ENCODE measurements at regions not wholly inside any gene's neighbourhood (a gene's known extent, or its start where the extent isn't known, plus 50 kb on each side); places are given as distances from the start of the nearest gene placed in this dataset.

DNA sequence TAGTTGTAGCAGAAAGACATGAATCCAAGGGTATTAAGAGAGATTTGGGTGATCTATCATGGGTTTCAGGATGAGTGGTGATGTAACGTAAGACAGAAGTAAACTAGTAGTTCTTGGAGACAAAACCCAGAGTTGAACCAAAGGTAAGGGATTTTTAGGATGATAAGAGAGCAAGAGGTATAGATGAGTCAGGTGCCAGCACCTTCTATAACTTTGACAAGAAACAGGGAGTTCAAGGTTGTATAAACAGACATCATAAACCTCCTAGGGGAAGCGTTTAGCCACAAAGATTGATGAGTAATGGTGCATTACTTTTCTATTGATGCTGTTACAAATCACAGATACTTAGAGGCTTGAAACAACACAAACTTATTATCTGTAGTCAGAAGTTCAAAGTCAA, 447.3 kb upstream of the ARHGEF26 start:
- DNase-seq: no peak

GRCh38 chr3:153679714-153680113, 441.5 kb upstream of the ARHGEF26 start:
- DNase-seq: peak; percentile 60

- no peak for DNase-seq
Observed at GRCh38 chr3:153680526-153680925, 440.7 kb upstream of the ARHGEF26 start.

DNA sequence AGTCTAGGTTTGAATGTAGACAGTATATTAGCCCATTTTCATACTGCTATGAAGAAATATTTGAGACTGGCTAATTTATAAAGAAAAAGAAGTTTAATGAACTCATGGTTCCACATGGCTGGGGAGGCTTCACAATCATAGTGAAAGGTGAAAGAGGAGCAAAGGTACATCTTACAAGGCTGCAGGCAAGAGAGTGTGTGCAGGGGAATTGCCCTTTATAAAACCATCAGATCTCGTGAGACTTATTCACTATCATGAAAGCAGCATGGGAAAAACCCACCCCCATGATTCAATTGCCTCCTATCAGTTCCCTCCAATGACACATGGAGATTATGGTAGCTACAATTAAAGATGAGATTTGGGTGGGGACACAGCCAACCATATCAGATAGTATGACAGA, 440.1 kb upstream of the ARHGEF26 start:
- no peak for DNase-seq

DNA sequence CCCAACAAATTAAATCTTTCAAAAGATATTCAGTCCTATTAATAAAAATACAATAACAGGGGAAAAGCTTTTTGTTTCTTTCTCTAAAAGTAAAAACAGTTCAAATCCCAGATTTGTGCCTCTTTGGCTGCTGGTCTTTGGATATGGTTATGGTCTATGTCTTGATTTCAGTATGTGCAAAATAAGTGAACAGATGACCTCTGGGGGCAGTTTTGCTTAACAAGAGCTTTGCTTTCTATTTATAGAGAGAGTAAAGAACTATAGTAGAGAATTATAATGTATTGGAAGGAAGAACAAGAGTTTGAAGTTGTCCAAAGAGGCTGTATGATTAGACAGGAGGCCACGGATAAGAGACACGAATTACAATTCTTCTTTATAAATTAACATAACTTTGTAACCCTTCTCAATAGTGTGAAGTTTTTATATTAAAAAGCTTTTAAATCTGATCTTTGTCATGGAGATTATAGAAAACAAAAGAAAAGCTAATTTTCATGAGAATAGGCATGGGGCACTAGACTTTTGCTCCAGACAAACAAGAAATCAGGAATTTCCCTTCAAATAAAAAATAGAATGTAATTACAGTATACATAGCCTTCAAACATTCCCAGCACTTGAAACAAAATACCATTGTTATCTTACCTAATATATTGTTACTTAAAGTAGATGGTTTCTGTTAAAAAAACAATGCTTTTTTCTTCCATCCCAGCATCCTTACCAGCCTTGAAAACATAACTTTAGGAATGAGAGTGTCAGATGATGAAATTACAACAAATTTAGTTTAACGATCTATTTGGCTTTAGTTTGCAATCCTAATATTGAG, 432.7 kb upstream of the ARHGEF26 start:
- DNase-seq: no peak

DNA sequence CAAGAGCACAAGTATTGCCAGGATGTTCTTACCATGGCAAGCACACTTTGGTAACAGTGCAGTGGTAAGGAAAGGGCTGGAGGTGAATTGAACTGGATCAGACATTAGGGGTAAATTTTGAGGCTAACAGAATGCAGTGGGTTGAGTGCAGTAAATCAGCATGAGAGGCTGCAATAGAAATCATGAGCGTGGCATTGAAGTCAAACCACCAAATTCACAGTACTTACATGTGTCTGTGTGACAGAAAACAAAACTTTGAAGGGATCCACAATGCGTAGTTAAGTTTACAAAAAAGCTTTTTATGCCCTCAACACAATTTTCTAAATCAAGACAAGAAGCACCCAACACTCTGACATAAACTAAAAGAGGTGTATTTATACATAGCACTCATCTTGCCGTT, 428.0 kb upstream of the ARHGEF26 start:
- DNase-seq: no peak

DNA sequence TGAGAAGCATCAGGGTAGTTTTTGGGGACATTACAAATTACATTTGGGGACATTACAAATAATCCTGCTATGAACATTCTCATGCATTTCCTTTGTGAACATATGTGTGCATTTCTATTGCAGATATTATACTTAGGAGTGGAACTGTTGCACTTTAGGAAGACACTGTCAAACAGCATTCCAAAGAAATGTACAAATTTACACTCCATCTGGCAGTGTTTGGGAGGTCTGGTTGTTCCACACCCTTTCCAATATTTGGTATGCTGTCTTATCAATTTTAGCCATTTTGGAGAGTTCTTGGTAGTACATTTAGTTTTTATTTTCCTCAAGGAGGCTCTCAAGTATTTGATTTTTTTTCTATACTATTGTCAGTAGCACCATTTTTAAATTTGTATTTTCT, 419.1 kb upstream of the ARHGEF26 start:
- no peak for DNase-seq

DNA sequence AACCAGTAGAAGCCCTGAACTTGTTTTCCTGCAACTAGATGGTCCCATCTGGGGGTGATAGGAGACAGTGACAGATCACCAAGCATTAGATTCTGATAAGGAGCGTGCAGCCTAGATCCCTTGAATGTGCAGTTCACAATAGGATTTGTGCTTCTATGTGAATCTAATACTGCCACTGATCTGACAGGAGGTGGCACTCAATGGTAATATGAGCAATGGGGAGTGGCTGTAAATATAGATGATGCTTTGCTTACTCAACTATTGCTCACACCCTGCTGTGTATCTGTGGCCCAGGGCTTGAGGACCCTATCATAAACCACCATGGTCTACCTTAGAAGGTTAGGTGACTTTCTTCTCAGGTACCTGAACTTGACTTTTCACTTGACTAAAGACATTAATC, 417.1 kb upstream of the ARHGEF26 start:
- DNase-seq: no peak

DNA sequence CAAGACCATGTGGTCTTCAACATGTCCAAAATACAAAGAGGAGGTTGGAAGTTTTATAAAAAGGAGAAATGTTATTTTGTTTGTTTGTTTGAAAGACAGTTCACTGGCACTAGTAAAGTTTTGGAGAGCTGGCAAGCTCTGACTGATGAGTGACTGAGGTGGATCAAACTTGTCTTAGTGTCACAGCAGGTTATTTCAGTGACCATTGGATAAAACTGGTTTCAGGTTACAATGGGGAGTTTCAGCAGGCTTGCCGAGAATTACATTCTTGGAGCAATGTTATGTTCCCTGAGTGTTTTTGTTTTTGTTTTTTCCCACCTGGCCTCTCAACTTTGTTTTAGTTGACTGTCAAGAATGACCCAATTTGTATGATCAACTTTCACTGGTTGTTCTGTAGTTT, 414.5 kb upstream of the ARHGEF26 start:
- DNase-seq: no peak

GRCh38 chr3:153714016-153714415, 407.2 kb upstream of the ARHGEF26 start:
- no peak for DNase-seq

DNA sequence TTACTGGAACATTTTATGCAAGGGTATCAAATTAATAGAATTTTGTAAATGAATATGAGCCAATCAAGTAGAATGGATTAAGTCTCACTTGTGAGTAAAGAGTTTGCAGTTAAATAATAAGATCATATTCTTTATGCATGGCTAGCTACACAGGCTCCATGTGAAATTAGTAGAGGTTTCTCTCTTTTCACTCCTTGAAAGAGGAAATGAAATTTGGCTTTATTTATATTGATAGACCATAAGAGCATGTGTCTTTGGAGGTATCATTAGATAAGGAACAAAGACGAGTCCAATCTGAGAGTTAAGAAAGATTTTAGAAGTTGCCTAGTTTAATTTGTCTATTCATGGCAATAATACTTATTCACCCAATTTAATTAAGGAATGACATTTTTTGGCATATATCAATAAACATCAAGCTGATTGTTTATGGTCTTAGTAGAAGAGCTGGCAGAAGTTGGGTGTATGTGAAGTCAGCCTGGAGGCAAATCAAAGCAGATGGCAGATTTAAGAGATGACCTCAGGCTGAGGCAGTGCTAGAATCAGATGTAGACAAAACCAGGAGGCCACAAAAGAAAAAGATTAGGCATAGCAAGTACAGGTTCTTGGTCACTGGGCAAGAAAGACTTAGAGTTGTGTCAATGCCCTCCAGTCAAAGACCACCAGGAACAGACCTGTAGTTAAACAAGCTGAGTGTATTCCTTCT, 406.5 kb upstream of the ARHGEF26 start:
- DNase-seq: no peak

GRCh38 chr3:153722157-153722556, 399.0 kb upstream of the ARHGEF26 start:
- DNase-seq: no peak

DNA sequence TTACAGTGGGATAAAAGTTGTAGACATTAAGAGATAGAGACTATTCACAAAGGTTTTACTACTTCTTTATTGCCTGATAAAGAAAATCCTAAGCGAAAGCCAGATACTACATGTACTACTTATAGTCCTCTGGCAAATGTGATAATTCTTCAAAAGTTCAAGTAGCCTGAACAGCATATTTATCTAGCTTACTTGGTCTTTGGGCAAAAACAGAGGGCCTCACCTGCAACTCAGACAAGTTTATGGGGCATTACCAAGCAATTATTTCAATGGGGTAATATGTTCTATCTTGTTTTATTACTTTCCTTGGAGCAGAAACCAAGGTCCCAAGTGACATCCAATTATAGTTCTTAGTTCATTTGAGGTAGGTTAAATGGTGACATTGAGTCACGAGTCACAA, 390.1 kb upstream of the ARHGEF26 start:
- no peak for DNase-seq

- no peak for DNase-seq
Observed at GRCh38 chr3:153734777-153735551, 386.2 kb upstream of the ARHGEF26 start.

GRCh38 chr3:153740109-153740508, 381.1 kb upstream of the ARHGEF26 start:
- no peak for DNase-seq

DNA sequence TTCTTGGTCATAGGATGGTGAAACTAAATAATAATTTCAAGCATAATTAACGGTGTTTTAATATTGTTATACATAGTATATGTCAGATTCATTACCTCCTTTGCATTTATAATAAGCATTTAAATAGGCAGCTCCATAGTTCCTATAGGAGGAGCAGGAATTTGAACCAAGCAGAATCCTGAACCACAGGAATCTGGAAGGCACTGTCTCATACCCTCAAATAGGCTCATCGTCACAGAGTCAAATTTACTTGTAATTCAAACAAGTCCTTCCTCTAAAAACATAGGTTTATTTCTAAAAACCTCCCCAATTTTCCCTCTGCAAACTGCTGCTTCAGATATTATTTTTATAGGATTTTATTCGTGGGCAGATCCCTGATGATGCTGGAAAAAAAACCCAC, 376.3 kb upstream of the ARHGEF26 start:
- DNase-seq: no peak

- DNase-seq: no peak
Observed at GRCh38 chr3:153746211-153746610, 375.0 kb upstream of the ARHGEF26 start.

DNA sequence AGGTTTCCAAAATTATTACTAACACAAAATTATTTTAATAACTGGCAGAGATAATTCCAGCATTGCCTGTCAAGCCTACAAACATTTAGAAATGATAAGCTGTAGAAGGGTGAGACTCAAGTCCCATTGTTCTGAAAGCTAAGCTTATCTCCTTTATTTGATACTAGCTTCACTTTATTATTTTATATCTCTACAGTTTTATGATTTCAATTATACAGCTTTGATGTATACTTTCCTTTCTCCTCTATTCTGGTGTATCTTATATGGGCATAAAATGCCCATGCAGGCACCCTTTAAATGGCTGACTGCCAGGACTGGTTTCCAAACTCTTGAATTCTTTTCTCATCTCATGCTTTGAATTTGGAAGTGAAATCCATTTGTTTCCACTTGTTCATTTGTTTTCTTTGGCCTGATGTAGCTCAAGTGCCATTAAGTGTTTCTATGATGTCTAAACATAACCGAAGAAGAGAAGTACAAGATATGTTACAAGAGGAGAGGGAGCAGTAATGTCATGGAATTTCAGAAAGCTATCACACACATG, 372.1 kb upstream of the ARHGEF26 start:
- DNase-seq: no peak

- DNase-seq: peak; percentile 36
Observed at GRCh38 chr3:153752405-153753027, 368.7 kb upstream of the ARHGEF26 start.

DNA sequence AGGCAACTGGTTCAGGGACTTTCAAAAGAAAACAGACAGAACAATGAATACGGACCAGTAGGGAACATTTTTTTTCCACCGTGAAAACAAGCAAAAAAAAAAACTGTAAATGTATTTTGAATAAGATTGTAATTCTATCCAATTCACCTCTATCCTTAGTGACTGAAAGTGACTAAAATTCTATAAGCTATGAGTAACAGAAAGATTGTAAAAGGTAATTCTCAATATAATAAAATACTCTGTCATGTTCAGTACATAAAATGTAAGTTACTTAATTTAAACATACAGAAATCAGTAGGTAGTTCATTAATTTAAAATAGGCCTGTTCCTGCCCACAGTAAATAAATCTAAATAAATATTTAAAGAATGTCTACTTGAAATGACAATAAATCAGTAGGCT, 368.2 kb upstream of the ARHGEF26 start:
- no peak for DNase-seq

GRCh38 chr3:153756816-153757215, 364.4 kb upstream of the ARHGEF26 start:
- DNase-seq: no peak

GRCh38 chr3:153757839-153758238, 363.4 kb upstream of the ARHGEF26 start:
- DNase-seq: no peak

DNA sequence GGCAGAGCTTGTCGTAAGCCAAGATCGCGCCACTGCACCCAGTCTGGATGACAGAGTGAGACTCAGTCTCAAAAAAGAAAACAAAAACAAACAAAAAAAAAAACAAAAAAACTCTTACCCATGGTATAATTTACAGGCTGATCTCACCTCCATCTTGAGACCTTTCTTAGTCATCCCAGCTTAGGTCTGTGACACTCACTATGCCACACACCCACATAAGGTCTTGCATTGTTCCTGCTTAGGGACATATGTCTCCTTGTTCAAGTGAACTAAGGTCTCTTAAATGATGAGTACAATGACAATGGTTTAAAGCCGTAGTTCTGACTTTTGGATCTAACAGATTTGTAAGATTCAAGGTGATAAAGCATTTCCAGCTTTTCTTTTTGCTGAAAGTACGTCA, 360.2 kb upstream of the ARHGEF26 start:
- no peak for DNase-seq

All from RPMI8226 (cell line).